HG02642 (cell line): ENCODE measurements at regions not wholly inside any gene's neighbourhood (a gene's known extent, or its start where the extent isn't known, plus 50 kb on each side); places are given as distances from the start of the nearest gene placed in this dataset.

ENCODE experiments used
- ATAC-seq: cut with Tn5 transposase; IDR thresholded peaks from one replicate; pipeline ENCODE4 v1.9.1; 2021; ENCODE audit warnings: mild to moderate bottlenecking; ENCODE audit not compliant: unreplicated experiment, poor library complexity

GRCh38 chr4:60759518-60760245 is 440.4 kb upstream of the ADGRL3 start:
- ATAC-seq: no peak

GRCh38 chr4:60780874-60781273 is 419.3 kb upstream of the ADGRL3 start:
- ATAC-seq: no peak

- ATAC-seq: no peak
These were observed 409.5 kb upstream of the ADGRL3 start for GRCh38 chr4:60790608-60791007.

- no peak for ATAC-seq
These were observed 405.8 kb upstream of the ADGRL3 start for GRCh38 chr4:60794372-60794771.

- no peak for ATAC-seq
These were observed 400.9 kb upstream of the ADGRL3 start for GRCh38 chr4:60799214-60799613.

- no peak for ATAC-seq
These were observed 399.4 kb upstream of the ADGRL3 start for GRCh38 chr4:60800701-60801100.

GRCh38 chr4:60805500-60806313 is 394.4 kb upstream of the ADGRL3 start:
- peak; percentile 66 for ATAC-seq

GRCh38 chr4:60808726-60809485 is 391.2 kb upstream of the ADGRL3 start:
- ATAC-seq: no peak

- no peak for ATAC-seq
These were observed 390.7 kb upstream of the ADGRL3 start for GRCh38 chr4:60809486-60809800.

- ATAC-seq: no peak
These were observed 387.3 kb upstream of the ADGRL3 start for GRCh38 chr4:60812811-60813210.

- no peak for ATAC-seq
These were observed 385.6 kb upstream of the ADGRL3 start for GRCh38 chr4:60814549-60814948.

- no peak for ATAC-seq
These were observed 382.5 kb upstream of the ADGRL3 start for GRCh38 chr4:60817609-60818008.

GRCh38 chr4:60822986-60823385 is 377.1 kb upstream of the ADGRL3 start:
- ATAC-seq: no peak

GRCh38 chr4:60840020-60840419 is 360.1 kb upstream of the ADGRL3 start:
- no peak for ATAC-seq

- ATAC-seq: no peak
These were observed 353.4 kb upstream of the ADGRL3 start for GRCh38 chr4:60846678-60847077.

- ATAC-seq: no peak
These were observed 352.5 kb upstream of the ADGRL3 start for GRCh38 chr4:60847614-60848013.

GRCh38 chr4:60857130-60857753 is 342.9 kb upstream of the ADGRL3 start:
- no peak for ATAC-seq

GRCh38 chr4:60863442-60863841 is 336.7 kb upstream of the ADGRL3 start:
- no peak for ATAC-seq

GRCh38 chr4:60865273-60865672 is 334.9 kb upstream of the ADGRL3 start:
- ATAC-seq: no peak

GRCh38 chr4:60868232-60868960 is 331.7 kb upstream of the ADGRL3 start:
- no peak for ATAC-seq
